Germinal center (tissue), 1 donor: ENCODE measurements at regions not wholly inside any gene's neighbourhood (a gene's known extent, or its start where the extent isn't known, plus 50 kb on each side); places are given as distances from the start of the nearest gene placed in this dataset.
"Not testable (repeated sequence)": the region's sequence is repeated elsewhere in the genome, so short reads cannot be mapped to it uniquely, and the experiment has no call there.

Source experiments
- DNase-seq: peaks from one replicate; pipeline ENCODE4 v3.0.0; 2012; ENCODE audit warnings: mixed read lengths, low spot score

DNA sequence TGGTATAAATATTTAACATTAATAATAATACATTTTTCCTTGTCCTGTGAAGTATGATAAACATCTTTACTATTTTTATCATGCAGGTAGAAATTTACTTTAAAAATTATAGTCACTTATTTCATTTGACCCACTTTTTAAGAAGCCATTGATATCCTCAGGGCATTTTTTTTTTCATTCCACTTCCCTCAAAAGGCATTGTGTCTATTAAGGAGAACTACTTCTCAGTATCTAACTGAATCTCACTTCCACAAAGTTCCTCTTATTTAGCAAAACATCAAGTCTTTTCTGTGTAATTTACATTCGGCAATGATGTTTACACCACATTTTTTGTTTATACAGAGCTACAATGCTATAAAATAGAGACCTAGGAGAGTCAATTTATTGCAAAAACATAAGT lies 388.2 kb upstream of the AKR1E2 start:
- no peak for DNase-seq

DNA sequence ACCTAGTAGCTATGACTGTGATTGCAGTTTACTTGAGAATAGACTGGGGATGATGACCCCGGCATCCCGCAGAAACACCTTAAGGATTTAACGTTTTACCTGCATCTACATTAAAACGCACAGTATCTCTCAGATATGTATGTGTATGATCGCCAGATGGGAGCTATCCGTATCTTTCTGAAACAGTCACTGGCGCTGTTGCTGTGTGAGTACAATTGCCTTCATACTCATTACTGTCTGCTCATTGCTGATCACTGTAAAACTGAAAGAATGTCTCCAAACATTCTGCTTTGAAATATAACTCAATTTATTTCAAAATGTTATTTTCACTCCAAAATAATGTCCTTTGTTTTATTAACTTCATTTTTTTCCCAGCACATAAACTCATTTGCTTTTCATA lies 388.9 kb upstream of the AKR1E2 start:
- DNase-seq, result no peak

DNA sequence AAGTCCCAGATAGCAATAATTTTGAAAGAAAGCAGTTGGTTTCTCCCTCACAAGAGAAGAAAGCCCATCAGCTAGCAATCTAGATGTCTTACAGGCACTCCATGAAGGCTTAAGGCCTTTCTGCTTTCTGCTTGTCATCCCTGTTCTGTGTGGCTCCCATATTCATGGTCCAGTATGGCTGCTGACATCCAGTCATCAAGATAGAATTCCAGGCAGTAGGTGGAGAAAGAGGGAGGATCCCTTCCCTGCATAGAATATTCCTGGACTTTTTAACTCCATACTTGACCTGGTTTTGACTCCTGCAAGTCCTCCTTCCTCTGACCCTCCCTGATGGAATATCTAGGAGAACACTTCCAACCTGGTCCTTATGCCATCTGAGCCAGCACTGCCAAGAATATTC lies 389.9 kb upstream of the AKR1E2 start:
- no peak for DNase-seq

DNA sequence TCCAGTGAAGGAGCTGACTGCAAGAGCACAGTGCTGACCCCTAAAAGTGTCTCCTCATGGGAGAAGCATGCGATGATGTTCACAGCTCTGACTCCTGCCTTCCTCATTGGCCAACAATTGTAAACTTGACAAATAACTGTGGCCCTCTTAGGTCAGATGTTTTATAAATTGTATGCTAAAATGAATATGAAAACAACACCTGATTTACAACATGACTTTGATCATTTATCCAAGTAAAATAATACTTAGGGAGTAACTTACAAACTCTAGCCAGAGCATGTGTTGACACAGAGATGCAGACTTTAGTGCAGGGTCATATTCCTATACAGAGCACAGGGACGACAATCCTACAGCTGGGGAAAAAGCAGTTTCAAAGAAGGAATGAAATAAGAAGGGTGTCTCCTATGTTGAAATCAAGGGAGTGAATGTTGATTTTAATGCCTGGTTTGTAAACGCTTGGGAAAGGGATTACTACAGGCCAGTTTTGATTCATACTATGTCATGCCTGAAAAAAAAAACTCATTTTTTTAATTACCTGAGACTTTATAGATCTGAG lies 391.4 kb upstream of the AKR1E2 start:
- no peak for DNase-seq

DNA sequence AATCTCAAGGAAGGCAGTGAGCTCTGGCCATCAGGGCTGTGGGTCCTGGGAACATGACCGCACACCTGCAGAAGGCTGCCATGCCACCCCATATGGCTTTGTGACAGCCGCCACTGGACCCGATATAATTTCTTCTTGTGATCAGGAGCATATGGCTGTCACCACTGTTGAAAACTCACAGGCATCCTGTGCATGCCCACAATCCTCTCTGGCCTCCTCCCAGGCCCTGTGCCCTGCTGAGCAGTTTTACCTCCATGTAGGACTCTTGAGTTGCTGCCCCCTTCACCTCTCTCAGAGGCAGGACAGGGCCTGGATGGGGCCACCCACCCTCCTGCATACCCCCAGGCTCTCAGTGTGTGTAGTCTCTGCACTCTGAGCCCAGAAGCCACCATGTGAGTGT lies 391.9 kb upstream of the AKR1E2 start:
- DNase-seq, result no peak

DNA sequence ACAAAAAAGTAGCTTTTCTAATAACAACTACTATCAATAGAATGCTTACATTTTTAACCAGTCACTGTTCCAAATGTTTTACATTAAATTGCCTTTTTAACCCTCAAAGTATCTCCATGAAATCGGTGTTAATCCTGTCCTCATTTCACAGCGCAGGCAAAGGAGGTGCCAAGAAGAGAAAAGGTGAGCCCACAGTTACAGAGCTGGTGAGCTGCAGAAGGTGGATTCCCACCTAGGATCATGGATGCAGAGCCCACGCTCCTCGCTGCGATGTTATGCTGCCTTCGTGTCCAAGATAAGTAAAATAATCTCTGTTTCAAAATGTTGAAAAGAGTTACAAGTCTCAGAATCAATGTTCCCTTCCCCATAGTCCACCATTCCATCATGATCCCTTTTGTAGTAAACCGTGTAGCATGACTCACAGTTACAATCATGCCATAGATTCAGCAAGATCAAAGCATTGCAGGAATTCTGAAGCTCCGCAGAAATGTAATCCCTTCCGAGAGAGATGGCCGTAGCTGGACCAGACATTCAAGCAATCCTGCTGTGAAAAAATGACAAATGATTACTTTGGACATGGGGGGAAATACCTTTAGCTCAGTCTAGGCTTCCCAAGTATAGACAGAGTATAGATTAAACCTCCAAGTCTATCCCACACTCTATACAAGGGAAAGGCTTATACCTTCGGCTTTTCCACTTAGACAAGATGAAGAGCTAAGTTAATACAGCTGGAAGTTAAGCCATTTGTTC lies 394.7 kb upstream of the AKR1E2 start:
- DNase-seq, result no peak

DNA sequence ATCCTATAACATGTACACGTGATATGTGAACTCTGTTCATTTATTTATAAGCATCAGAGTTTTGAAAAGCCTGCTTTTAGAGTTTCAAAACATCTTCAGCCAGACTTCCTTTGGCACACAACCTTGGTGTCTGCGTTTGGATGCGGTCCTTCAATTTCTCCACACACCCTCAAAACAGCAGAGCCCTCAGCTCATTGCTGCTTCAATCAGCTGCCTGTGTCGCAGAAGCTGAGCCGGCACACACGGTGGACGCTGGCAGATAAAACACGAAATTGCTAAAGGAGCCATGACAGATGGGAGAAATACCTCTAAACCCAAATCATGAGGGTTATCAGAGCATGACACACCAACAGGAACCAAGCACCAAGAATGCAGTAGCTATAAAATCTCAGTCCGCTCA lies 396.4 kb upstream of the AKR1E2 start:
- DNase-seq, result no peak

DNA sequence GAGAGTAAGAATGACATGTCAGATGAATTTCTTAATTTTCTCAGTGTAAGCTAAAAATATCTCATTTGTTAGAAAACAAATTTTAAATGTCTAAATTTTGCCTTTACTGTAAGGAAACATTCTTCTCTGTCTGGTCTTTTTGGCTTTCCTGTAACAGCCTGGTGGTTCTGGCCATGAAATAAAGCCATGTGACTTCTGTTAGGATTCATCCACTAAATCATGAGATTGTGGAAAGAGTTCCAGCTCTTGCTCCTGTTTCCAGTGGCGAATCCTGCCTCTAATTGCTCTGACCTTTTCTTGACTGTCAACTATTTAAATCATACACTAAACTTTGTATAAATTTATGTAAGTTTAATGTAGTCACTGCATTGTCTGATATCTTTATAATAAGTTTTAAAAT lies 398.5 kb upstream of the AKR1E2 start:
- DNase-seq, result no peak

DNA sequence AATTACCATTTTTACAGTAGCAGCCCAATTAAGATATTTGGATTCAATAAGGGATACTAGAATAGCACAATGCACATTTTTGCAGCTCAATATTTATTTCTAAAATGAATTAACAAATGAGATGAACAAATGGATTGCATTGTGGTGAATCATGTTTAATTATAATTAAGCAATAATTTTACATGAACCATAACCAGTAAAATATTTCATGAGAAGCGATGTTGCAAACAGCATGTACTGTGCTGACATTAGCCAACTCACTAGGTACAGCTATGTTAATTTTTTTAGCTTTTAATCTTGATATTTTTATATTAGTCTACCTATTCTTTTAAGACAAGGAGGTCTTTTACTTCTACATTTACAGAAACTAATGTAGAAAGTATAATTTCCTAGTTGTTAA lies 399.1 kb upstream of the AKR1E2 start:
- DNase-seq, result no peak

DNA sequence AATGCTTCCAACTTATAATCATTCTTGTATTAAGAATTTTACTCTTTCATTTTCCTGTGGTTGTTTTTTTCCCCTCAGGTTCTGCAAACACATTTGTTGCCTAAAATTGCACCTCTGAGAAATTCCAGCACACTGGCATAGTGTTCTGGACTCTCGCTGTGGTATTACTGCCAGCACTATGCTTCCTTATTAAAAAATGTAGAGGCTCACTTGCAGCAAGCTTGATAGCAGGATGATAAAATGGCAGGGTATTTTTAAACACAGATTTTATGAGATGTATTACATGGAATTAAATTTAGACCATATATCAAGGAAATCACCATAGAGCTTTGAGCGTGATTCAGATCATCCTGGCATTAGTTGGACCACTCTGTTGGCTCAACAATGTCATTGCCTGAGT lies 416.7 kb upstream of the AKR1E2 start:
- DNase-seq, result no peak

DNA sequence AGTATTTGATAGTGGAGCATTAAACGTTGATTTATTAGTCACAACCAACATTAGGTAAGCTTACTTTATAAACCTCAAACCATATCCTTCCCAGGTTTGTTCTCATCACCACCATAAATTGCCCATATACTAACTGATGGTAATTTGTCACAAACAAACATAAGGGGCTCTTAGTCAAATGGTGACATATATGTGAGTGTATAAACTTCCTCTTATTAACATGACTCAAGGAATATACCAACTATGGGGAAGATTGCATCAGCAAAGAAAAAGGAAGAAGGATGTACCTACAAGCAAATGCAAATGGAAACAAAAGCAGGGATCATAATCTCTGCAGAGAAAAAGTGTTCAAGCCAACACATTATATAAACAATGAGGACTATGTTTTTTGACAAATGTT lies 418.2 kb upstream of the AKR1E2 start:
- no peak for DNase-seq

DNA sequence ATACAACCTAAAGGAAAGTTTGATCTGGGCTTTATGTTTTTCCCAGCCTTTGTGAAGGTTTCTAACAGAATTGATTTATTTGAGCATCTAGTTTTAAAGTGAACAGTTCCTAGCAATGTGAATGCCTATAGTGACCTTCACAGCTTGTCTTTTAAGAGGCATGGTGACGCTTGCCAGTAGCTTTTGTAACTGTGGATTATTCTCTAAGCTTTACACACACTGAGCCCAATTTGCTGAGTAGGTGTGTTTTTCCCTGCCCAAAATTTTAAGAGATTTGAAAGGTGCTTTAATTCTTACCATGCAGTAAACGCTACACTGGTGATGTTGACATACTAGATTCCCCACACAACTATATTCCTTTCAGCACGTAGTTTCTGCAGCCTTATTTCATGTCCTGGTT lies 420.2 kb upstream of the AKR1E2 start:
- DNase-seq, result no peak

DNA sequence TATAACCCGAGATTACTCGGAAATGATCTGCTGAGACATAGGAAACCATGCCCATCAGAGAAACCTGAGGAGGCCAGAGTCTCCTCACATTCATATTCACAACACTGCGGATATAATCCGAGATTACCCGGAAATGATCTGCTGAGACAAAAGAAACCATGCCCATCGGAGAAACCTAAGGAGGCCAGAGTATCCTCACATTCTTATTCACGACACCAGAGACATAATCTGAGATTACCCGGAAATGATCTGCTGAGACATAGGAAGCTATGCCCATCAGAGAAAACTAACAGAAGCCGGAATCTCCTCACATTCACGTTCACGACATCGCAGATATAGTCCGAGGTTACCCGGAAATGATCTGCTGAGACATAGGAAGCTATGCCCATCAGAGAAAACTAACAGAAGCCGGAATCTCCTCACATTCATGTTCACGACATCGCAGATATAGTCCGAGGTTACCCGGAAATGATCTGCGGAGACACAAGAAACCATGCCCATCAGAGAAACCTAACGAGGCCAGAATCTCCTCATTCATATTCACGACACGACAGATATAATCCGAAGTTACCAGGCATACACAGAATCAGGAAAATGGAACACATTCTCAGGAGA lies 422.3 kb upstream of the AKR1E2 start:
- no peak for DNase-seq

DNA sequence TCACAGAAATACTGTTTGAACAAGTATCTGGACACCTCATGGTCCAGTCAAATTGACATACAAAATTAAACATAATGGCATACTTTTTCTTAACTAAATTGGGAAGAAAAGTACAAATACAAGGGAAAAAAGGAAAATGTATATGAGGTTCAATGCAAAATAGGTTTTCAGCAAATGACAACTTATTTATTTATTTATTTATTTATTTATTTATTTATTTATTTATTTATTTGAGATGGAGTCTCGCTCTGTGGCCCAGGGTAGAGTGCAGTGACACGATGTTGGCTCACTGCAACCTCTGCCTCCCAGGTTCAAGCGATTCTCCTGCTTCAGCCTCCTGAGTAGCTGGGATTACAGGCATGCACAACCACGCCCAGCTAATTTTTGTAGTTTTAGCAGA lies 424.9 kb upstream of the AKR1E2 start:
- not testable (repeated sequence) for DNase-seq

DNA sequence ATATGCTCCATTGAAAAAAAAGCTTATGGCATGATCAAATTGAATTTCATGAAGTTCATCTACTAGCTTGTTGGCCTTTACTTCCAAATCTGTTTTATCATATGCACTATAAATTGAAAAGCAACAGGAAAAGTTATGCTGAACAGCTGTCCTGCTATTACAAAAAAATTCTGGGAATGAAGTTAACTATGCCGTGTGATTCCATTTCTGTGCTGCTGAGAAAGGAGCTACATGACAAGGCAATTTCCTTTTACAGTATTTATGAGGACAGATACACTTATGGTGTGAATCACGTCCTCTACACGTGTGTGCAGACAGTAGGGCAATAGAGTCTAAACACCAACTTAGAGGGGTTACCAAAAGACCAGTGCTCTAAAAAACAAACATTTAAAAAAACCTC lies 426.5 kb upstream of the AKR1E2 start:
- no peak for DNase-seq

DNA sequence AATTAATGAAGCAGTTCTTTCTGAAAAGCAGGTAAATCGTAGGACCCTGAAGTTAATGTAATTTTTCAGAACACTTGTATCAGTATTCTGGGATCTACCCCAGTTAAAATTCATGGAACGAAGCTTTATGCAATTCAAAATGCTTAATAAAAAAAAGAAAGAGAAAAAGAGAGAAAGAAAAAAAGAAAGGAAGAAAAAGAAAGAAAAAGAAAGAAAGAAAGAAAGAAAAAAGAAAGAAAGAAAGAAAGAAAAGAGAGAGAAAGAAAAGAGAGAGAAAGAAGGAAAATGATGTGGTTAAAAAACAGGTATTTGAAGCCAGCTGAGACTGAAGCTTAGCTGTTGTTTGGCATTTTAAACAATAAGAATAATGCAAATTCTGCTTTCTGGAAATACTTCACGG lies 427.4 kb upstream of the AKR1E2 start:
- DNase-seq, result no peak

DNA sequence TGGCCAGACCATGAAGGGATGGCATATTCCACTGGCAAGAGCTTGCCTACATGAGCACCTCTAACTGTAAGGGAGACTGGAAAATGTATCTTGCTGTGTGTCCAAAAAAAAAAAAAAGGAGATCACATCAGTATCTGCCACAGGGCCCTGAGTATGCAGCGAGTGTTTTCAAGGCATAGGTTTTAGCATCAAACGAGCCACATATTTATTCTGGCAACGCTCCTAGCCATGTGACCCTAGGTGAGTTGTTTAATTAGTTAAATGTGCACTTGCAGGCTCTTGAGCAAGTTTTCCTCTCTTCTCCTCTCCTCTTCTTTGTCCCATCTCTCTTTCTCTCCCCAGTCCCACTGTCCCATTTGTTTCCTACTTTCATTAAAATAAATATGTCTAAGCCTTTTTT lies 428.7 kb upstream of the AKR1E2 start:
- no peak for DNase-seq

DNA sequence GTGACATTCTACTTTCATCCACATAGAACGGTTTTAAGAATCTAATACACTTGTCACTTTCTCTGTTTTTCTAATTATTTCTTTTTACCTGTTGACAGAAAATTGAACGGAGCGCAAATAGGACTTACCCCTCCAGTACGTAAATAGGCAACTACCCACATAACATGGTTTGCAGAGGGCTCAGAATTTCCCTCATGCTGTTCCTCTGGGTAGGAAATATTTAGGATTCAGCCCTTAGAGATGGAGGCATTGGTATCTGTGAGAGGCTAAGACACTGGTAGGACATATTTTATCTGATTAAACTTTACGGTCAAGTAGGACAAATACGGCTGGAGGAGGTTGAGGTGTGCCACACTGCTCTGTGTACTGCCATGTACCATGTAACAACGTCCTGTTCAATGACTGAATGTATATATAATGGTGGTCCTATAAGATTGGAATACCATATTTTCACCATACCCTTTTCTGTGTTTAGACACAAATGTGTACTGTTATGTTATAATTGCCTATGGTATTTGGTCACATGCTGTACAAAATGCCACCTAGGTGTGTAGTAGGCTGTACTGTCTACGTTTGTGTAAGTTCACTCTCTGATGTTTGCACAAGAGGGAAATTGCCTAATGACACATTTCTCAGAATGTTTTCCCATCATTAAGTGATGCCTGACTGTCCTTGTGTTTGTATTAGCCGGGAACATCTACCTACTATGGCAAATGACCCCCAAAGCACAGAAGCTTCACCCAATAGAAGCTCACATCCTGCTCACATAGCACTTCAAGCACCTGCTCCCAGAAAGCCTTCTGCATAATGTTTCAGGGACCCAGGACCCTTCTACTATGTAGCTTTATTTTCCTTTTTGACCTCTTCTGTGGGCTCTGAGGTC lies 429.4 kb upstream of the AKR1E2 start:
- DNase-seq, result no peak

DNA sequence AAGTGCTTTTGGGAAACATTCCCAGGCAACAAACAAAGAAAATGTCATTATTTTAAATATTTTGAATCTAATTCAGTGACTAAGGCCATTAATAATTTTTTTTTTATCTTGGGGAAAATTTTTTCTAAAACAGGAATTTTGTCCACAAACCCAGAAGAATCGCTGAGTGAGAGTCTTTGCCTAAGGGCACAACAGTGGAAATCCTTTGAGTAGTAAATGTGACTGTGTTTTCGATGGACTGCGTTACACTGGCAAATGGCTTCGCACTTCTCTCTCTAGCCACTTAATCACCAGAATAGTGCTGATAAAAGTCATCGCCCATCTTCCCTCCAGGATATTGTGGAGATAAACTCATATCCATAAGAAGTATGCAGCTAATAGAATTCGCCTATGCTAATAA lies 430.3 kb upstream of the AKR1E2 start:
- DNase-seq, result no peak

DNA sequence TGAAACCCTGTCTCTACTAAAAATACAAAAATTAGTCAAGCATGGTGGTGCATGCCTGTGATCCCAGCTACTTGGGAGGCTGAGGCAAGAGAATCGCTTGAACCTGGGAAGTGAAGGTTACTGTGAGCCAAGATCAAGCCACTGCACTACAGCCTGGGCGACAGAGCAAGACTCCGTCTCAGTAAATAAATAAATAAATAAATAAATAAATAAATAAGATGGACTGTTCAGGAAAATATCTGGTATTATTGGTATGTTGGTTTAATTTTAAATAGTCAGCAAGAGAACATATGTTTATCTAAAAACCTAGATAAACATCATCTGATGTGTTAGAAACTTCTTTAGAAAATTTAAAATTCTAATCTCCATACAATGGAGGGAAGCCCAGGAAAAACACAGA lies 431.6 kb upstream of the AKR1E2 start:
- not testable (repeated sequence) for DNase-seq

DNA sequence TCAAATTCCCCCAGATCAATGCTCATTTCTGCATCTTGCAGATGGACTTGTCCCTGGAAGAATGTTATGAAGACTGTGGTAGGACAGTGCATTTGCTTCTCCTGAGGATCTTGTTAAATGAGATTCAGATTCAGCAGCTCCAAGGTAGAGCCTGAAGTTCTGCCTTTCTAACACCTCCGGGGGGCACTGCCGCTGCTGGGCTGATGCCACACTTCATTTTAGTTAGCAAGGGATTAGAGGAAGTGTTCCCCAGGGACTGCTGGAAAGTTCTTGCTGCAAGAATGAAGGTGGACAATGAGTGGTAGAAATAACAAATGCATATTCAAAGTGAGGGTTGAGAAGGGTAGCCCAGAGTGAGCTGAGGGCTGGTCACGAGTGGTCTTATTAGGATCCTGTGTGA lies 434.3 kb upstream of the AKR1E2 start:
- no peak for DNase-seq

DNA sequence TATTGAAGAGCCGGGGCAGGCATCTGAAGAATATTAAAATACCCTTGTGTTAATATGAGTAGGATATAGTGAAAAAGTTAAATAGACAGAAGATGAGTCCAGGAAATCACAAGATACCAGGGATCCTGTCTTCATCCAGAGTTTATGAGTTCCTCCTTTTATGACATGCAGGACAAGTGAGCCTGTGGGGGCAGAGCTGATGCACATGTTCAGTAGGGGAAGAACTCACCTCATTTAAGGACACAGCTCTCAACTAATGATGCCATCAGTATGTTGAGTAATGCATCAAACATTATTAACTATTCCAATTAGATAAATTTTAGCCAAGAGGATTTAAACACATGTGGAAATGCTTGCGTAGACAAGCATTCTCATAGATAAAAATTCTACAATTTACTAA lies 435.8 kb upstream of the AKR1E2 start:
- DNase-seq, result no peak
